DOHH2 (cell line): ENCODE measurements at regions not wholly inside any gene's neighbourhood (a gene's known extent, or its start where the extent isn't known, plus 50 kb on each side); places are given as distances from the start of the nearest gene placed in this dataset.

ENCODE experiments used
- H3F3A ChIP-seq: fragments of 200-600 bp; sonication (generic), shearing (Covaris generic); 2 replicates; pipeline ENCODE4 v1.6.0; 2016; ENCODE audit warnings: antibody characterized with exemption, mild to moderate bottlenecking; ENCODE audit not compliant: control insufficient read depth, insufficient read depth
- H3K27ac ChIP-seq: fragments of 200-600 bp; sonication (generic); 2 replicates; pipeline ENCODE4 v1.5.1; 2014; ENCODE audit warnings: low read depth, mild to moderate bottlenecking, low read length, moderate library complexity
- H3K27me3 ChIP-seq: fragments of 200-600 bp; sonication (generic); 2 replicates; pipeline ENCODE4 v1.6.1; 2014; ENCODE audit warnings: mild to moderate bottlenecking, low read length, mixed read lengths; ENCODE audit not compliant: control insufficient read depth
- H3K36me3 ChIP-seq: fragments of 200-600 bp; sonication (generic); 2 replicates; pipeline ENCODE4 v1.6.1; 2014; ENCODE audit warnings: mild to moderate bottlenecking, low read length, moderate library complexity, mixed read lengths; ENCODE audit not compliant: control insufficient read depth
- H3K4me1 ChIP-seq: fragments of 200-600 bp; sonication (generic); 2 replicates; pipeline ENCODE4 v1.6.1; 2014; ENCODE audit warnings: mild to moderate bottlenecking, low read length, mixed read lengths; ENCODE audit not compliant: control insufficient read depth
- H3K4me2 ChIP-seq: fragments of 200-600 bp; sonication (generic); 2 replicates; pipeline ENCODE4 v1.6.0; 2014; ENCODE audit warnings: mild to moderate bottlenecking, low read length, moderate library complexity
- H3K4me3 ChIP-seq: fragments of 200-600 bp; sonication (generic); 2 replicates; pipeline ENCODE4 v1.5.1; 2014; ENCODE audit warnings: mild to moderate bottlenecking, low read length, mixed read lengths
- H3K79me2 ChIP-seq: fragments of 200-600 bp; sonication (generic); 2 replicates; pipeline ENCODE4 v1.6.1; 2014; ENCODE audit warnings: mild to moderate bottlenecking, low read length, mixed read lengths; ENCODE audit not compliant: control insufficient read depth
- H3K9me2 ChIP-seq: fragments of 200-600 bp; sonication (generic); replicated peaks from 2 replicates; pipeline ENCODE4 v1.6.1; 2014; ENCODE audit warnings: mild to moderate bottlenecking, low read length, mixed read lengths; ENCODE audit not compliant: control insufficient read depth
- H3K9me3 ChIP-seq: fragments of 200-600 bp; sonication (generic); 2 replicates; pipeline ENCODE4 v1.6.1; 2014; ENCODE audit warnings: antibody characterized with exemption, low read length, mixed read lengths; ENCODE audit not compliant: control insufficient read depth, insufficient read depth
- H4K20me1 ChIP-seq: fragments of 200-600 bp; sonication (generic); 2 replicates; pipeline ENCODE4 v1.6.0; 2014; ENCODE audit warnings: low read depth, mild to moderate bottlenecking, antibody characterized with exemption, low read length, moderate library complexity; ENCODE audit not compliant: control insufficient read depth, insufficient read depth
- CTCF ChIP-seq: fragments of 200-600 bp; sonication (generic); IDR thresholded peaks from one replicate; pipeline ENCODE4 v1.5.1; 2014; ENCODE audit warnings: antibody characterized with exemption, mild to moderate bottlenecking, low read depth, low read length; ENCODE audit not compliant: poor library complexity, severe bottlenecking
- EZH2phosphoT487 ChIP-seq: fragments of 200-600 bp; sonication (generic); IDR thresholded peaks from 2 replicates; pipeline ENCODE4 v1.6.1; 2017; ENCODE audit warnings: borderline replicate concordance, mild to moderate bottlenecking, antibody characterized with exemption, low read length, moderate library complexity, mixed read lengths

GRCh38 chr5:167312225-167312624 lies 979.2 kb upstream of the WWC1 start:
- Histone ChIP-seq H3K4me2 (no peak overlapping the region), H3K27me3 (no peaks in the 10 kb centered on the region), H3K27ac (no peak overlapping the region), H3K79me2 (no peaks in the 10 kb centered on the region), H3F3A (no peaks in the 10 kb centered on the region), H3K4me1 (no peaks in the 10 kb centered on the region), H3K36me3 (no peaks in the 10 kb centered on the region), H3K9me2 (no peaks in the 10 kb centered on the region), H3K4me3 (no peak overlapping the region), H4K20me1 (no peaks in the 10 kb centered on the region), H3K9me3 (no peaks in the 10 kb centered on the region)
- TF ChIP-seq CTCF (no peak), EZH2phosphoT487 (no peak)

GRCh38 chr5:167315762-167316161 lies 975.7 kb upstream of the WWC1 start:
- Histone ChIP-seq H3F3A (no peaks in the 10 kb centered on the region), H3K27me3 (no peaks in the 10 kb centered on the region), H3K4me2 (no peak overlapping the region), H3K4me3 (no peak overlapping the region), H3K9me2 (no peaks in the 10 kb centered on the region), H3K4me1 (no peaks in the 10 kb centered on the region), H3K27ac (no peak overlapping the region), H4K20me1 (no peaks in the 10 kb centered on the region), H3K9me3 (no peaks in the 10 kb centered on the region), H3K36me3 (no peaks in the 10 kb centered on the region), H3K79me2 (no peaks in the 10 kb centered on the region)
- no peak for TF ChIP-seq EZH2phosphoT487
- no peak for TF ChIP-seq CTCF

GRCh38 chr5:167317884-167318283 lies 973.6 kb upstream of the WWC1 start:
- Histone ChIP-seq H3K27ac (no peak overlapping the region), H3K79me2 (no peaks in the 10 kb centered on the region), H3K36me3 (no peaks in the 10 kb centered on the region), H3F3A (no peaks in the 10 kb centered on the region), H4K20me1 (no peaks in the 10 kb centered on the region), H3K27me3 (no peaks in the 10 kb centered on the region), H3K9me3 (no peaks in the 10 kb centered on the region), H3K4me1 (no peaks in the 10 kb centered on the region), H3K4me2 (no peak overlapping the region), H3K4me3 (no peak overlapping the region), H3K9me2 (no peaks in the 10 kb centered on the region)
- TF ChIP-seq EZH2phosphoT487, result no peak
- TF ChIP-seq CTCF, result no peak

- no peaks in the 10 kb centered on the region for H3K36me3 ChIP-seq
- no peaks in the 10 kb centered on the region for H3K9me3 ChIP-seq
Observed at GRCh38 chr5:167319243-167319642, 972.2 kb upstream of the WWC1 start.

More at GRCh38 chr5:167319243-167319642, 972.2 kb upstream of the WWC1 start:
- Histone ChIP-seq H3F3A (no peaks in the 10 kb centered on the region), H3K4me2 (no peak overlapping the region), H3K4me1 (no peaks in the 10 kb centered on the region), H4K20me1 (no peaks in the 10 kb centered on the region), H3K4me3 (no peak overlapping the region), H3K79me2 (no peaks in the 10 kb centered on the region), H3K27me3 (no peaks in the 10 kb centered on the region), H3K9me2 (no peaks in the 10 kb centered on the region), H3K27ac (no peak overlapping the region)
- TF ChIP-seq CTCF (no peak), EZH2phosphoT487 (no peak)
